Large intestine (tissue), 3 donors: ENCODE measurements at regions not wholly inside any gene's neighbourhood (a gene's known extent, or its start where the extent isn't known, plus 50 kb on each side); places are given as distances from the start of the nearest gene placed in this dataset.

Experiments
- DNase-seq, 2 donors: peaks; one replicate each; pipeline versions ENCODE4 v3.0.0 to v3.0.0-alpha.2; 2013
- H3K27ac ChIP-seq: one replicate; pipeline ENCODE4 v1.5.1; 2013; ENCODE audit warnings: low read length
- H3K27me3 ChIP-seq: 2 replicates; pipeline ENCODE4 v1.6.1; 2013; ENCODE audit warnings: low read length; ENCODE audit not compliant: control insufficient read depth, insufficient read depth
- H3K36me3 ChIP-seq: 2 replicates; pipeline ENCODE4 v1.6.1; 2013; ENCODE audit warnings: low read length; ENCODE audit not compliant: control insufficient read depth, insufficient read depth
- H3K4me1 ChIP-seq: one replicate; pipeline ENCODE4 v1.6.1; 2013; ENCODE audit warnings: low read length; ENCODE audit not compliant: control insufficient read depth, insufficient read depth
- H3K4me3 ChIP-seq: one replicate; pipeline ENCODE4 v1.5.1; 2013; ENCODE audit warnings: low read length
- H3K9me3 ChIP-seq: one replicate; pipeline ENCODE4 v1.6.1; 2013; ENCODE audit warnings: mild to moderate bottlenecking, low read depth, low read length, moderate library complexity; ENCODE audit not compliant: control insufficient read depth
- WGBS: methylation state at CpG from one replicate; pipeline ENCODE4 v1.1.5; 2013; ENCODE audit warnings: low lambda C conversion rate; ENCODE audit not compliant: insufficient coverage; 5-methylcytosine and 5-hydroxymethylcytosine counted together

DNA sequence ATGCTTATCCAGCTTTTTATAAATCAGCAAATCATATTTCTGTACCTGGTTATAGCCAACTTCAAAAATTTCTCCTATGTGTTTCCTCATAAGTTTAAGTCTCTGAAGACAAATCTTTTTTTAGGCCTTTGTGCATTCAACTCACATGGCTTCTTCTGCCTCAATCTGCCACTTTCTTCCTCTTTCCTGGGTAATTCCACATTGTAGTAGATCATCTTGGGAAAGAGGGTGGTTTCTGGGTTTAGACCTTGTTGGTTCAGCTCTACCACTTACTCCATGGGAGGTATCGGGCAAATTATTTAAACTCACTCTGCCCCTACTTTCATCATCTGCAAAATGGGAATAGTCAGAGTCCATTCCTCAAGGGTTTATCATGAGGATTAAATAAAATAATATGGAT, 707.0 kb upstream of the ZEB2 start:
- whole genome bisulfite sequencing, result no CpG with 5 or more reads among the region's 1 CpG
- Histone ChIP-seq H3K36me3 (no peaks in the 10 kb centered on the region), H3K9me3 (no peaks in the 10 kb centered on the region), H3K27ac (no peak overlapping the region), H3K4me3 (no peak overlapping the region), H3K4me1 (no peaks in the 10 kb centered on the region), H3K27me3 (no peaks in the 10 kb centered on the region)
- no peak for DNase-seq

DNA sequence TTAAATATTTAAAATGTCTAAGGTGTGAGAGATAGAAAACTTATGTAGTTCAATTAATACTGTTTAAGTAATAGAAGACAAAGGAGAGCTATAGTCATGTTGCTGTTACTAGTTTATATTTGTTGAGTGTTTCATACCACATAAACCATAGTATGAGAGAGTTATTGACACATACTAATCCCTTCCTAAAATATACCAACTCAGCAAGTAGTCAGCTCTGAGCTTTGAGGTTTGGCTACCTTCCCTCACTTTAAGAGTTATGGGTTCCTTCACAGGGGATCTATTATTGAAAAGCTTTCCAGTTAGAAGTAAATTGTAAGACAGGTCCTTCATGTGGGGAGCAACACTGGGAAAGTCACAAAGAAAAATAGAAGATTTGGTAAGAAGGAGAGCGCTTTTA, 701.6 kb upstream of the ZEB2 start:
- WGBS, result no CpG with 5 or more reads among the region's 1 CpG
- H3K4me1 ChIP-seq, result no peaks in the 10 kb centered on the region

GRCh38 chr2:145221032-145221431, 701.1 kb upstream of the ZEB2 start:
- Histone ChIP-seq H3K27me3 (no peaks in the 10 kb centered on the region), H3K4me3 (no peak overlapping the region), H3K27ac (no peak overlapping the region), H3K4me1 (no peaks in the 10 kb centered on the region), H3K9me3 (no peaks in the 10 kb centered on the region), H3K36me3 (no peaks in the 10 kb centered on the region)
- no CpG with 5 or more reads among the region's 2 CpGs for WGBS
- no peak for DNase-seq

More for the DNA sequence above, 701.6 kb upstream of the ZEB2 start:
- no peak overlapping the region for H3K27ac ChIP-seq
- no peaks in the 10 kb centered on the region for H3K9me3 ChIP-seq
- no peaks in the 10 kb centered on the region for H3K27me3 ChIP-seq
- no peak overlapping the region for H3K4me3 ChIP-seq
- H3K36me3 ChIP-seq, result no peaks in the 10 kb centered on the region
- DNase-seq, result no peak

DNA sequence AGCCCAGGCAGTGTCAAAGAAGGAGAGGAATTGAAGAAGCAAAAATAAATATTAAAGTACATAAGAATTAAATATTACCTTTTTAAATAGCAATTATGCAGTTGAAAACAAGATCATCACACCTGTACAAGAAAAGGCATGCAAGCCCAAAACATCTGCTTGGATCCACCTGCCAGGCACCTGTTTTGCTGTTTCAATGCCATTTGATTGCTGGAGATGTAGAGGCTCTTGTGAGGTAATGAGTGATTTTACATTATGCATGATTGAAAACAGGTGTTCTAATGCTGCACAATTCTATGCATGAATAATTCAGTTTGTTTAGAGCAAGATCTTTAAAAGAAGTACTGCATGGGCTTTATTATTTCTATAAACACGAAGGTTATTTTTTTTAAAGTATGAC, 700.6 kb upstream of the ZEB2 start:
- H3K27me3 ChIP-seq, result no peaks in the 10 kb centered on the region
- 89% methylated on average over 1 of the region's 1 CpG for WGBS
- H3K27ac ChIP-seq, result no peak overlapping the region
- no peak overlapping the region for H3K4me3 ChIP-seq
- H3K9me3 ChIP-seq, result no peaks in the 10 kb centered on the region
- no peak for DNase-seq
- no peaks in the 10 kb centered on the region for H3K4me1 ChIP-seq
- H3K36me3 ChIP-seq, result no peaks in the 10 kb centered on the region

GRCh38 chr2:145207884-145208283, 688.0 kb upstream of the ZEB2 start:
- Histone ChIP-seq H3K27me3 (no peaks in the 10 kb centered on the region), H3K4me1 (no peaks in the 10 kb centered on the region), H3K4me3 (no peak overlapping the region), H3K9me3 (no peaks in the 10 kb centered on the region), H3K27ac (no peak overlapping the region), H3K36me3 (no peaks in the 10 kb centered on the region)
- WGBS, result no CpG with 5 or more reads among the region's 1 CpG
- DNase-seq, result no peak

DNA sequence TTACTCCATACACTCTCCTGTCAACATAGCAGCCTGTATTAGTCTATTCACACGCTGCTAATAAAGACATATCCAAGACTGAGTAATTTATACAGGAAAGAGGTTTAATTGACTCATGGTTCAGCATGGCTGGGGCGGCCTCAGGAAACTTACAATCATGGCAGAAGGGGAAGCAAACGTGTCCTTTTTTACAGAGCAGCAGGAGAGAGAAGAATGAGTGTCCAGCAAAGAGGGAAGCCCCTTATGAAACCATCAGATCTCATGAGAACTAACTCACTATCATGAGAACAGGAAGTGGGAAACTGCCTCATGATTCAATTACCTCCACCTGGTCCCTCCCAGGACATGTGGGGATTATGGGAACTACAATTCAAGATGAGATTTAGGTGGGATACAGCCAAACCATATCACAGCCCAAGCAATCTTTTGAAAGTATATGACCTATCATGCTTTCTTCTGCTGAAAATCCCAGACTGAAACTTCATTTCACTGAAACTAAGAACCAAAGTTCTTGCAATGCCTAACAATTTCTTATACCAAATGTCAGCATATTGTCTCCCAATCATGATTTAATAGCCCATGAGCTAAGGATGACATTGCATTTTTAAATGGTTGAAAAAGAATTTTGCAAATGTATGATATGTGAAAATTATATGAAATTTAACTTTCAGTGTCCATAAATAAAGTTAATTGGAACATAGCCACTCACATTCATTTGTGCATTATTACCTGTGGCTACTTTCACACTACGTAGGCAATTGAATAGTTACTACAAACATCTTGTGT, 686.8 kb upstream of the ZEB2 start:
- no CpG with 5 or more reads among the region's 4 CpGs for WGBS
- Histone ChIP-seq H3K27me3 (no peaks in the 10 kb centered on the region), H3K36me3 (no peaks in the 10 kb centered on the region), H3K9me3 (no peaks in the 10 kb centered on the region), H3K4me3 (no peak overlapping the region), H3K4me1 (no peaks in the 10 kb centered on the region), H3K27ac (no peak overlapping the region)
- DNase-seq, result no peak

GRCh38 chr2:145203891-145204290, 684.0 kb upstream of the ZEB2 start:
- no peak for DNase-seq
- H3K27me3 ChIP-seq, result no peaks in the 10 kb centered on the region
- no CpG with 5 or more reads among the region's 2 CpGs for WGBS
- H3K4me3 ChIP-seq, result no peak overlapping the region
- H3K4me1 ChIP-seq, result no peaks in the 10 kb centered on the region
- no peaks in the 10 kb centered on the region for H3K9me3 ChIP-seq
- no peaks in the 10 kb centered on the region for H3K36me3 ChIP-seq
- no peak overlapping the region for H3K27ac ChIP-seq

GRCh38 chr2:145199827-145200706, 680.1 kb upstream of the ZEB2 start:
- Histone ChIP-seq H3K36me3 (no peaks in the 10 kb centered on the region), H3K4me3 (no peak overlapping the region), H3K4me1 (no peaks in the 10 kb centered on the region), H3K27me3 (no peaks in the 10 kb centered on the region), H3K9me3 (no peaks in the 10 kb centered on the region), H3K27ac (no peak overlapping the region)
- DNase-seq, result no peak
- 100% methylated on average over 1 of the region's 6 CpGs for WGBS

DNA sequence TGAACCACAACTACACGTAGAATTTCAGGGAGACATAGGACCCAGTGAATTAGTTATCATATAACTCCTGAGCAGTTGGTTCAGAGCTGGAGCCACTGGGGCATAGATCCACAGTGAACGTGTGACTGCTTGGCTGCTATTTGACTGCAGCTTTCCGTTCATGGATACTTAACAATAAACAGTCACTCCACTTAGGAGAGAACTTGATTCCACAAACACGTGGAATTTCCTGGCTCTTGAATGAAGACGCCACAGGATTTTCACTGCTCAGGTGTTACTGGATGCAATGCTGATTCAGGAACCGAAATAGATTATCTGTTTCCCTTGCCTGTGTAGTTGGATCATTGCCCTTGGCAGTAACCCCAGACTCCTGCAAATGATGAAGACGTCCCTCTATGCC, 679.1 kb upstream of the ZEB2 start:
- no peaks in the 10 kb centered on the region for H3K36me3 ChIP-seq
- H3K27me3 ChIP-seq, result no peaks in the 10 kb centered on the region
- no peak overlapping the region for H3K4me3 ChIP-seq
- no peak overlapping the region for H3K27ac ChIP-seq
- DNase-seq, result no peak
- WGBS, result no CpG with 5 or more reads among the region's 7 CpGs
- no peaks in the 10 kb centered on the region for H3K9me3 ChIP-seq
- no peaks in the 10 kb centered on the region for H3K4me1 ChIP-seq

GRCh38 chr2:145198555-145198954, 678.6 kb upstream of the ZEB2 start:
- Histone ChIP-seq H3K9me3 (no peaks in the 10 kb centered on the region), H3K27me3 (no peaks in the 10 kb centered on the region), H3K4me3 (no peak overlapping the region), H3K4me1 (no peaks in the 10 kb centered on the region), H3K36me3 (no peaks in the 10 kb centered on the region), H3K27ac (no peak overlapping the region)
- 87% methylated on average over 2 of the region's 2 CpGs for WGBS
- DNase-seq, result no peak
